ENCODE measurements at regions not wholly inside any gene's neighbourhood (a gene's known extent, or its start where the extent isn't known, plus 50 kb on each side); places are given as distances from the start of the nearest gene placed in this dataset.
"Not testable (repeated sequence)": the region's sequence is repeated elsewhere in the genome, so short reads cannot be mapped to it uniquely, and the experiment has no call there.

DNA sequence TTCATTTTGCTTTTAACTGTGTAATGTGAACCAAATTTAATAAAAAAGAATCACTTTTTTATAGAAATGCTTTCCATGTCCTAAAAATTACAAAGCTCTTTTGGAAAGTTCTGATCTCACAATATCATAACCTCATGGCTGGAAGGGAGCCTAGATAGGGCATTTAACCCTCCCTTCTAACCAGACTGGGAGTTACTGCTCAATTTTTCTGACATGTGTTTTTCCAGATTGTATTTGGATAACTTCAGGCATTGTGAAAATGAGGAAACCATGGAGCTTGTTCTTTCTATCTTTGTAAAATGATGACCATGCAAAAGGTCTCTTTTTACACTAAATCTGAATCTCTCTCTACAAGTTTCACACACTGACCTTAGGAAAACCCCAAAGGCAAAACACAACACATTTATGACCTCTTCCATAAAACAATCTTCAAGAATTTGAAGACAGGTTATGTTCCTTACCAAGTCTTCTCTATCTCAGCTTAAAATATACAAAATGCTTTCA lies 508.8 kb downstream of the DIPK2A start:
- Mint-ChIP-seq H3K4me1 (no peaks in the 10 kb centered on the region), H3K36me3 (no peaks in the 10 kb centered on the region), H3K27ac (no peak overlapping the region), H3K9me3 (no peaks in the 10 kb centered on the region), H3K4me3 (no peak overlapping the region), H3K27me3 (no peaks in the 10 kb centered on the region)
- no peak for ATAC-seq

DNA sequence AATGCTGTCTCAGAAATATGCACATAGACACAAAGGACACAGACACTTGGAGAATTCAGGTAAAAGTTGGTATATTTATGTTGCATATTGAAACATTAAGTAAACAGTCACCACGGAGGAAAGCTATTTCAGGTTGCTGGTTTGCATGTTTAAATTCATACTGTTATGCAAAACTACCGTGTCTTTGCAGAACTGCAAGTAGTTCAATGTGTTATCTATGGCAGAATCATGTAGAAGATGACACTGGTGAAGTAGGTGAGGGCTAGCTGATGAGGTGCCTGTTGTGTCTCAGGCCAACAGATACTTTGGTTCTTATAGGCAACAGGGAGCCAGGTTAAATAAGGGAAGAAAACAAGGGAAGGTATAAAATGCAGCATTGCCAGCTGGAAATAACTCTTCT lies 511.3 kb downstream of the DIPK2A start:
- Mint-ChIP-seq H3K36me3 (no peaks in the 10 kb centered on the region), H3K27me3 (no peaks in the 10 kb centered on the region), H3K9me3 (no peaks in the 10 kb centered on the region), H3K4me3 (no peak overlapping the region), H3K4me1 (no peaks in the 10 kb centered on the region), H3K27ac (no peak overlapping the region)
- ATAC-seq, result no peak

GRCh38 chr3:144487011-144487410 lies 515.4 kb downstream of the DIPK2A start:
- Mint-ChIP-seq H3K27me3 (no peaks in the 10 kb centered on the region), H3K36me3 (no peaks in the 10 kb centered on the region), H3K27ac (no peak overlapping the region), H3K9me3 (no peaks in the 10 kb centered on the region), H3K4me3 (no peak overlapping the region), H3K4me1 (no peaks in the 10 kb centered on the region)
- no peak for ATAC-seq

GRCh38 chr3:144488927-144489326 lies 517.3 kb downstream of the DIPK2A start:
- H3K36me3 Mint-ChIP-seq, result no peaks in the 10 kb centered on the region
- H3K4me1 Mint-ChIP-seq, result no peaks in the 10 kb centered on the region
- H3K4me3 Mint-ChIP-seq, result no peak overlapping the region
- no peak overlapping the region for H3K27ac Mint-ChIP-seq
- H3K9me3 Mint-ChIP-seq, result no peaks in the 10 kb centered on the region
- no peak for ATAC-seq
- H3K27me3 Mint-ChIP-seq, result no peaks in the 10 kb centered on the region

- no peak overlapping the region for H3K4me3 Mint-ChIP-seq
- ATAC-seq, result no peak
- H3K27ac Mint-ChIP-seq, result no peak overlapping the region
- H3K4me1 Mint-ChIP-seq, result no peaks in the 10 kb centered on the region
- H3K9me3 Mint-ChIP-seq, result peaks cover 3% of the 10 kb centered on the region
- H3K36me3 Mint-ChIP-seq, result no peaks in the 10 kb centered on the region
- no peaks in the 10 kb centered on the region for H3K27me3 Mint-ChIP-seq
These were observed 519.7 kb downstream of the DIPK2A start for GRCh38 chr3:144491333-144491732.

DNA sequence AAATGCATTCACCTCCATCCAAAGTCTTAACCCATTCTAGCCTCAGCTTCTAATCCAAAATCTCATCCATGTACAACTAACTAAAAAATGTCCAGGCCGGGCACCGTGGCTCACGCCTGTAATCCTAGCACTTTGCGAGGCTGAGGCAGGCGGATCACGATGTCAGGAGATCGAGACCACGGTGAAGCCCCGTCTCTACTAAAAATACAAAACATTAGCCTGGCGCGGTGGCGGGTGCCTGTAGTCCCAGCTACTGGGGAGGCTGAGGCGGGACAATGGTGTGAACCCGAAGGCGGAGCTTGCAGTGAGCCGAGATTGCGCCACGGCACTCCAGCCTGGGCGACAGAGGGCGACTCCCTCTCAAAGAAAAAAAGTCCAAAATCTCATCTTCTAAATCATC lies 523.0 kb downstream of the DIPK2A start:
- not testable (repeated sequence) for H3K36me3 Mint-ChIP-seq, H3K27ac Mint-ChIP-seq, H3K27me3 Mint-ChIP-seq

DNA sequence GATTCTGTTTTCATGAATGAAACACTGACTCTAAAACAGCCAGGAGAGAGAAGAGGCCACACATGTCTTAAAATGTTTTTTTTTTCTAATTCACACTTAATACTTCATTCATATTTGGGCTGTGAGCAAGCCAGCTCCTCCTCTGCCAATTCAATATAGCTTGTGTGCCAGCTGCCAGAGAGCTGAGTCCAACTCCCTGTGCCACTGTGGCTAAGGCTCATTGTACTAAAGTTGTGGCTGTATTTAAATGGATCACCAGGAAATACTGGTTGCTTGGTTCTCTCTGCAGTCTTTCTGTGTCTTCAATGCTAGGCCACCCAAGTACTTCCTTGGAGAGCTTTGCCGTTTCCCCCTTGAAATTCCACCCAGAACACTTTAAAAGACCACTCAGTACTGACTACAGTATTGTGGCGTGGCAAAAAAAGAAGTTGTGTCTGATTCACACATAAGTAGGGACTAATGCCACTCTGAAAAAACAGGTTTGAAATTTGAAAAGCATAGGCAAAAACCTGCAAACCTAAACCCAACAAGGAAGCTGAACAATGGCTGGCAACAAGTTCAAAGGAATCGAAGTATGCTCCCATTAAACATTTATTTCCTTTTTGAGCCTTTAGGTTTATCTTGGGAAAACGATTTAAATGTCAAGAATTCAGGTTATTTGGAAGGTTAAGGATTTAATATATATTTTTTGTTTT lies 524.7 kb downstream of the DIPK2A start:
- Mint-ChIP-seq H3K36me3 (no peaks in the 10 kb centered on the region), H3K4me1 (no peaks in the 10 kb centered on the region), H3K27ac (no peak overlapping the region), H3K4me3 (no peak overlapping the region), H3K27me3 (no peaks in the 10 kb centered on the region), H3K9me3 (peaks cover 3% of the 10 kb centered on the region)
- no peak for ATAC-seq

More for the DNA sequence above, 523.0 kb downstream of the DIPK2A start:
- not testable (repeated sequence) for H3K4me3 Mint-ChIP-seq, H3K4me1 Mint-ChIP-seq, H3K9me3 Mint-ChIP-seq, ATAC-seq

- no peaks in the 10 kb centered on the region for H3K27me3 Mint-ChIP-seq
- no peak for ATAC-seq
- H3K4me1 Mint-ChIP-seq, result no peaks in the 10 kb centered on the region
- peaks cover 3% of the 10 kb centered on the region for H3K9me3 Mint-ChIP-seq
- H3K4me3 Mint-ChIP-seq, result no peak overlapping the region
- H3K27ac Mint-ChIP-seq, result no peak overlapping the region
- H3K36me3 Mint-ChIP-seq, result no peaks in the 10 kb centered on the region
These were observed 525.8 kb downstream of the DIPK2A start for GRCh38 chr3:144497452-144497851.

GRCh38 chr3:144499001-144499930 lies 527.6 kb downstream of the DIPK2A start:
- Mint-ChIP-seq H3K27me3 (no peaks in the 10 kb centered on the region), H3K4me3 (no peak overlapping the region), H3K4me1 (no peaks in the 10 kb centered on the region), H3K27ac (no peak overlapping the region), H3K9me3 (peaks cover 3% of the 10 kb centered on the region), H3K36me3 (no peaks in the 10 kb centered on the region)
- ATAC-seq, result no peak

DNA sequence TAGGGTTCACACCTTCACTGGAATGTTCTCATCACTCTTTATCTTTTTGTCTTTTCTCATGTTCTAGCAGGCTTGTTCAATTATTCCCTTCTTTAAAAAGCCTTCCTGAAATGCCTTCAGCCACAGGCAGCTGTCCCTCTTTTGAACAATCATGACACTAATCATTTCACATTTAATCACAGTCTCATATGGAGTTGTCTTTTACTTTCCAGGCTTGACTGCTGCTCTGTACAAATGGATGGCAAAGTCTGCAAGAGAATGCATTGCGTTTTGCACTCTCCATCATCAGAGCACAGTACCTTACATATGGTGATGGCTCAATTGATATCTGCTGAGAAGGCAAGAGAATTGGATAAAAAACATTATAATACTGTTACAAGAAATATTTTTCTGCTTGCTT lies 529.8 kb downstream of the DIPK2A start:
- no peaks in the 10 kb centered on the region for H3K36me3 Mint-ChIP-seq
- H3K9me3 Mint-ChIP-seq, result peaks cover 2% of the 10 kb centered on the region
- no peak overlapping the region for H3K4me3 Mint-ChIP-seq
- H3K27me3 Mint-ChIP-seq, result no peaks in the 10 kb centered on the region
- no peaks in the 10 kb centered on the region for H3K4me1 Mint-ChIP-seq
- ATAC-seq, result no peak
- H3K27ac Mint-ChIP-seq, result no peak overlapping the region

DNA sequence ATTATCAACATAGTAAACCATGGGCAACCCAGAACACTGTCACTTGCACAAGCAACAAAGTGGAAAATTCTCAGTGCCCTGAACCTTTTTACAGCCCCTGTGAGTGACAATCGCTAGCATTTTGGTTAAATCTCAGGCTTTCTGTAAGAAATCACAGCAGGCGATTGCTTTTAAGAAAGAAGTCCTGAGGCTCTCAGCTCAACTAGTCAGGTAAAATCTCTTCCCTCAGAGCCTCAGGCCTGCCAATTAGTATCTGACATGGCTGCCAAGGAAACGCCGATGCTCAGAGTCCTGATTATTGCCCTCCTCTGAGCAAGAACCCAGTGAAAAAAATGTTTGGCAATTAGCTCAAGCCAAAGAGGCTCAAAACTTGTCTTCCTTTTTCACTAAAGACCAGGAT lies 530.8 kb downstream of the DIPK2A start:
- no peak for ATAC-seq
- Mint-ChIP-seq H3K27ac (no peak overlapping the region), H3K4me1 (no peaks in the 10 kb centered on the region), H3K9me3 (peaks cover 2% of the 10 kb centered on the region), H3K27me3 (no peaks in the 10 kb centered on the region), H3K4me3 (no peak overlapping the region), H3K36me3 (no peaks in the 10 kb centered on the region)

- H3K27me3 Mint-ChIP-seq, H3K36me3 Mint-ChIP-seq, H3K4me3 Mint-ChIP-seq, ATAC-seq, H3K9me3 Mint-ChIP-seq, H3K27ac Mint-ChIP-seq, H3K4me1 Mint-ChIP-seq: not testable (repeated sequence)
These were observed 534.8 kb downstream of the DIPK2A start for GRCh38 chr3:144506375-144506774.

- Mint-ChIP-seq H3K27ac (no peak overlapping the region), H3K9me3 (no peaks in the 10 kb centered on the region), H3K36me3 (no peaks in the 10 kb centered on the region), H3K4me3 (no peak overlapping the region), H3K27me3 (no peaks in the 10 kb centered on the region), H3K4me1 (no peaks in the 10 kb centered on the region)
- no peak for ATAC-seq
These were observed 539.7 kb downstream of the DIPK2A start for GRCh38 chr3:144511346-144511745.

GRCh38 chr3:144516026-144516425 lies 544.4 kb downstream of the DIPK2A start:
- Mint-ChIP-seq H3K36me3 (no peaks in the 10 kb centered on the region), H3K9me3 (no peaks in the 10 kb centered on the region), H3K27ac (no peak overlapping the region), H3K4me3 (no peak overlapping the region), H3K27me3 (no peaks in the 10 kb centered on the region), H3K4me1 (no peaks in the 10 kb centered on the region)
- no peak for ATAC-seq

DNA sequence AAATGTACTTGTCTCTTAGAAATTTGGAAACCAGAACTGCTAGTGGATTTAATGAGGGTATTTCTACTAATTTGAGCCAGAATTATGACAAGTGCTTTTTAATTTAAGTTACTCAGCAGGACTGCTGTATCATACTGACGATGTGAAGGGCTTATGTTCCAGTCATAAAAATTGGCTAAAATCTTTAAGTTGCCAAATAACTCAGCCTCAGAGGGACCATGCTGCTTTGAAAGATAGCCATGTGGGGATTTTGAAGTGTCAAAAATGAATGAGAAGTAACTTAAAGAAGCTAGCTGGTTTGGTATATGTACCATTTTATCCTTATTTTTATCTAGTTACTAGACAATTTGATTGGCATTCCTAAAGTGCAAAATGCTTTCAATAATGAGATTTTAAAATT lies 545.0 kb downstream of the DIPK2A start:
- no peak overlapping the region for H3K27ac Mint-ChIP-seq
- H3K4me3 Mint-ChIP-seq, result no peak overlapping the region
- no peaks in the 10 kb centered on the region for H3K27me3 Mint-ChIP-seq
- no peaks in the 10 kb centered on the region for H3K4me1 Mint-ChIP-seq
- ATAC-seq, result no peak
- no peaks in the 10 kb centered on the region for H3K36me3 Mint-ChIP-seq
- no peaks in the 10 kb centered on the region for H3K9me3 Mint-ChIP-seq

DNA sequence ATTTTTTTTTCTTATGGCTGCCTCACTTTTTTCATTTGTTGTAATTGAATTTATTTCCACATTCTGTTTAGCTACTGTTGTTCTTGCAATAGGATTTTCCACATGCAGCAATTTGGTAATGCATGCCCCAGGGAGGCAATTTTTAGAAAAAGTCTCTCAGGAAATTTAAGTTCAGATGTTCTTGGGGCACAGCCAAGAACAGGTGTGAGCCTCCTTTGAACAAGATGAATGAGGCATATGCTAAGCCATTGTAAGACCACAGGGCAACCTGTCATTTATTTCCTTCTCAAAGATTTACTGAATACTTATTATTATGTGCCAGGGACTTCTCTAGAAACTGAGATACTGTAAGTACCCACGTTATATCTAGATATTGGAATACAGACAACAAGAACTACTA lies 549.5 kb downstream of the DIPK2A start:
- no peaks in the 10 kb centered on the region for H3K27me3 Mint-ChIP-seq
- H3K27ac Mint-ChIP-seq, result no peak overlapping the region
- no peaks in the 10 kb centered on the region for H3K4me1 Mint-ChIP-seq
- ATAC-seq, result no peak
- H3K4me3 Mint-ChIP-seq, result no peak overlapping the region
- no peaks in the 10 kb centered on the region for H3K36me3 Mint-ChIP-seq
- no peaks in the 10 kb centered on the region for H3K9me3 Mint-ChIP-seq

Data from stimulated activated memory B cell treated with anti-CD40 and anti-IgM and Interleukin-4, amounts not matched to agents 10 μg/mL and 1 μg/mL and 100 μg/mL, for 72 hours (primary cell).